ENCODE measurements at regions not wholly inside any gene's neighbourhood (a gene's known extent, or its start where the extent isn't known, plus 50 kb on each side); places are given as distances from the start of the nearest gene placed in this dataset.

DNA sequence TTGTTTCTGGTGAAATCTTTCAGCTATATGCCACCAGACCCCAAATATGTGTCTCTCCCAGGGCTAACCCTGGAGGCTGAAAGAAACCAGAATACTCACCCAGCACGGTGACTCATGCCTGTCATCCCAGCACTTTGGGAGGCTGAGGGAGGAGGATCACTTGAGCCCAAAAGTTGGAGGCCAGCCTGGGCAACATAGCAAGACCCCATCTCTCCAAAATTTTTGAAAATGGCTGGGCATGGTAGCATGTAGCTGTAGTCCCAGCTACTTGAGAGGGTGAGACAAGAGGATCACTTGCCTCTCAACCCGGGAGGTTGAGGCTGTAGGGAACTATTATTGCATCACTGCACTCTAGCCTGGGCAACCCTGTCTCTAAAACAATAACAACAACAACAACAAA is 76.1 kb upstream of the UQCRFS1 start:
- WGBS, 2 donors (ENCODE audit: low coverage in 1 of 2), result 100% methylated on average over 1 of the region's 2 CpGs; no CpG with 5 or more reads in 1 of the 2 donors
- Histone ChIP-seq H3K4me1 (peaks cover 0 to 10% (median 0%) of the 10 kb centered on the region in 3 donors), H3K9me3 (no peaks in the 10 kb centered on the region), H3K36me3 (no peaks in the 10 kb centered on the region), H3K4me3 (no peak overlapping the region), H3K27me3 (peaks cover 11% of the 10 kb centered on the region), H3K27ac (no peak overlapping the region)
- no peak for ATAC-seq
- TF ChIP-seq EP300 (IDR thresholded peaks at IDR 0.05) (no peak), POLR2A (IDR thresholded peaks at IDR 0.05) (no peak), POLR2AphosphoS5 (IDR thresholded peaks at IDR 0.05) (no peak)
- TF ChIP-seq, protein P1, sequence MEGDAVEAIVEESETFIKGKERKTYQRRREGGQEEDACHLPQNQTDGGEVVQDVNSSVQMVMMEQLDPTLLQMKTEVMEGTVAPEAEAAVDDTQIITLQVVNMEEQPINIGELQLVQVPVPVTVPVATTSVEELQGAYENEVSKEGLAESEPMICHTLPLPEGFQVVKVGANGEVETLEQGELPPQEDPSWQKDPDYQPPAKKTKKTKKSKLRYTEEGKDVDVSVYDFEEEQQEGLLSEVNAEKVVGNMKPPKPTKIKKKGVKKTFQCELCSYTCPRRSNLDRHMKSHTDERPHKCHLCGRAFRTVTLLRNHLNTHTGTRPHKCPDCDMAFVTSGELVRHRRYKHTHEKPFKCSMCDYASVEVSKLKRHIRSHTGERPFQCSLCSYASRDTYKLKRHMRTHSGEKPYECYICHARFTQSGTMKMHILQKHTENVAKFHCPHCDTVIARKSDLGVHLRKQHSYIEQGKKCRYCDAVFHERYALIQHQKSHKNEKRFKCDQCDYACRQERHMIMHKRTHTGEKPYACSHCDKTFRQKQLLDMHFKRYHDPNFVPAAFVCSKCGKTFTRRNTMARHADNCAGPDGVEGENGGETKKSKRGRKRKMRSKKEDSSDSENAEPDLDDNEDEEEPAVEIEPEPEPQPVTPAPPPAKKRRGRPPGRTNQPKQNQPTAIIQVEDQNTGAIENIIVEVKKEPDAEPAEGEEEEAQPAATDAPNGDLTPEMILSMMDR (IDR thresholded peaks at IDR 0.05), result no peak

DNA sequence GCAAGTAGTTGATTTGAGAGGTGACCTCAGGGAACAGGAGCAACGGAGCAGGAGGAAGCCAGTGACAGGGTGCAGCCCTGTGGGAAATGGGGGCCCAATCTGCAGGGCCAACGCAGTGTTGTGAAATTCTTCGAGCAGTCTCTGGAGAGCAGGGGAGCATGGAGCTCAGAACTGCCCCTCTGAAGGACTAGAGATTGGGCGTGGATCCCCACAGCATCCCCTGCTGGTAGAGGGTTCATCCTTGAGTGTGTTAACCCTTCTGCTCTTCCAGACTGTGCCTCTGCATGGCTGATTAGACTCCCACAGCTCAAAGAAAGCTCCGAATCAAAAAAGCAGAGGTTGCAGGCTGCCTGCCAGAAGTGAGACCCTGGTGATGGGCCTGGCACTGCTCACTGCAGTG is 77.9 kb upstream of the UQCRFS1 start:
- Histone ChIP-seq H3K27me3 (peaks cover 16% of the 10 kb centered on the region), H3K4me3 (no peak overlapping the region), H3K27ac (no peak overlapping the region), H3K36me3 (no peaks in the 10 kb centered on the region), H3K4me1 (peaks cover 0 to 10% (median 0%) of the 10 kb centered on the region in 3 donors), H3K9me3 (no peaks in the 10 kb centered on the region)
- TF ChIP-seq EP300 (IDR thresholded peaks at IDR 0.05) (no peak), POLR2A (IDR thresholded peaks at IDR 0.05) (no peak), POLR2AphosphoS5 (IDR thresholded peaks at IDR 0.05) (no peak)
- TF ChIP-seq, protein P1 (IDR thresholded peaks at IDR 0.05), result no peak
- no peak for ATAC-seq
- 52 to 53% methylated on average over 2 to 4 of the region's 5 CpGs for WGBS, 2 donors (ENCODE audit: low coverage in 1 of 2)

DNA sequence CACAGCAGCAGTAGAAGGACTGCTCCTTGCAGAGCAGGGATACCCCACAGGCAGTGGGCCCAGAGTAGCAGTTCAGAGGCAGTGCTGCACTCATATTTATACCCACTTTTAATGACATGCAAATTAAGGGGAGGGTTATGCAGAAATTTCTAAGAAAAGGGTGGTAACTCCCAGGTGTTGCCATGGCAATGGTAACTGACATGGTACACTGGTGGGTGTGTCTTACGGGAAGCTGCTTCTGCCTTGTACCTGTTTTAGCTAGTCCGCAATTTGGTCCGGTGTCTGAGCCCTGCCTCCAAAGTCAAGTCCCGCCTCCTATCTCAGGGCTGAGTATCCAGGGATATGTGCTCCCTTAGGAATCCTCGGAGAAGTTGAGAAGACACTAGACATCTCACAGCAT is 79.2 kb upstream of the UQCRFS1 start:
- Histone ChIP-seq H3K9me3 (no peaks in the 10 kb centered on the region), H3K4me1 (peaks cover 0 to 2% (median 0%) of the 10 kb centered on the region in 3 donors), H3K36me3 (no peaks in the 10 kb centered on the region), H3K27ac (no peak overlapping the region), H3K4me3 (no peak overlapping the region), H3K27me3 (peaks cover 19% of the 10 kb centered on the region)
- 67% methylated on average over 1 of the region's 5 CpGs for WGBS, 2 donors (ENCODE audit: low coverage in 1 of 2)
- no peak for ATAC-seq
- TF ChIP-seq, protein P1 (IDR thresholded peaks at IDR 0.05), result no peak
- TF ChIP-seq POLR2A (IDR thresholded peaks at IDR 0.05) (no peak), POLR2AphosphoS5 (IDR thresholded peaks at IDR 0.05) (no peak), EP300 (IDR thresholded peaks at IDR 0.05) (no peak)

DNA sequence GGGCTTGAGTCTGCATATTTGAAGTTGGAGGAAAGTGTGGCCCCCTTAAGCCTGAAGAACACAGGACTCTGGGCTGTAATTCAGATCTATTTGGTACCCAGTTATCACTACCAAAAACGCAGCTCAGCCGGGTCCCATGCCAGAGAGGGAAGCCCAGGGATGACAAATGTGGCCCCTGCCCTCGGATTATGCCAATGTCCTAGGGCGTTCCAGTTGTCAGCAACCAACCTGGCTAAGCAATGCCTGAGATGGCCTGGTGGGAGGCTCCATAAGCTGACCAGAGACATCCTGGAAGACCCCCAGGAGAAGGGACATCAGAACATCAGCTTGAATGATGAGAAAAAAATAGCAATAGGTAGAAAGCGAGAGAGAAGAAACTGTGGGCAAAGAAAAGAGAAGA is 79.6 kb upstream of the UQCRFS1 start:
- TF ChIP-seq POLR2AphosphoS5 (IDR thresholded peaks at IDR 0.05) (no peak), EP300 (IDR thresholded peaks at IDR 0.05) (no peak), POLR2A (IDR thresholded peaks at IDR 0.05) (no peak)
- TF ChIP-seq, protein P1 (IDR thresholded peaks at IDR 0.05), result no peak
- Histone ChIP-seq H3K4me1 (no peaks in the 10 kb centered on the region), H3K27me3 (peaks cover 21% of the 10 kb centered on the region), H3K36me3 (no peaks in the 10 kb centered on the region), H3K9me3 (no peaks in the 10 kb centered on the region), H3K27ac (no peak overlapping the region), H3K4me3 (no peak overlapping the region)
- 90% methylated on average over 1 of the region's 5 CpGs for WGBS, 2 donors (ENCODE audit: low coverage in 1 of 2)
- no peak for ATAC-seq

DNA sequence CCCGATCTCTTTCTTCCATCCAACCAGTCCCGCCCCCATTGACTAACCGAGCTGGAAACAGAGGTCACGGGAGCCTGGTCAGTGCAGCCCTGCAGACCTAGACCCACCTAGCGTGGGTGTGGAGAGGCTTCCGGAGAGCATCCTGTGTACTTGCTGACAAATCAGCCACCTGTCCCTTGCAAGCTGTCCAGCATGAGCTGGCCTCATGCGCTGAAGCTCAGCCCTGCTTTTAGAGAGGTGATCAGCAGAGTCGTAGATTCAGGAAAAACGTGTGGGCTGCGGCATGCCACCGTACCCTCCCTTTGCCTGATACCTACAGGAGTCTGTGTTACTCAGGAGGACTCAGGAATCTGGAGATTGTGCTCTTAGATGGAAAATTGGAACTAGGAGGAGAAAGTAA is 80.3 kb upstream of the UQCRFS1 start:
- Histone ChIP-seq H3K27me3 (peaks cover 28% of the 10 kb centered on the region), H3K36me3 (no peaks in the 10 kb centered on the region), H3K4me3 (no peak overlapping the region), H3K9me3 (no peaks in the 10 kb centered on the region), H3K27ac (no peak overlapping the region), H3K4me1 (no peaks in the 10 kb centered on the region)
- TF ChIP-seq EP300 (IDR thresholded peaks at IDR 0.05) (no peak), POLR2AphosphoS5 (IDR thresholded peaks at IDR 0.05) (no peak), POLR2A (IDR thresholded peaks at IDR 0.05) (no peak)
- ATAC-seq, result no peak
- 44% methylated on average over 5 of the region's 11 CpGs; no CpG with 5 or more reads in 1 of the 2 donors for WGBS, 2 donors (ENCODE audit: low coverage in 1 of 2)
